GM18508 (cell line): ENCODE measurements at regions not wholly inside any gene's neighbourhood (a gene's known extent, or its start where the extent isn't known, plus 50 kb on each side); places are given as distances from the start of the nearest gene placed in this dataset.

ENCODE experiments used
- ATAC-seq: cut with Tn5 transposase; IDR thresholded peaks from one replicate; pipeline ENCODE4 v1.9.1; 2021; ENCODE audit warnings: moderate number of reproducible peaks; ENCODE audit not compliant: insufficient read depth, unreplicated experiment

DNA sequence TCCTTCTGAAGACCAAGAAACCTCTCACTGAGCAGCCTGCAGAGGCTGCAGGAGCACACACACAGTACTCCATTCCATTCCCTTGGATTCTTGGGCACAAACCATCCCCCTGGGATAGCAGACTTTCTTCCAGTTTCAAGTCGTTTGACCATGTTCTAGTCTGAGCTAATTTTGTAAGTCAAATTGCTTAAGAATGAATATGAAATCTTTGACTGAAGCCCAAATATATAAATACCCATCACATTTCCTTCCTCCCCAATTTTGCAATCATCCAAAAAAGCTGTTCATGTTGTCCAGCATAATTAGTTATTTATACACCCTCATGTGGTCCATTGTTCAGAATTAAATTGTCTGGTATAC lies 231.2 kb upstream of the TPRG1 start:
- no peak for ATAC-seq

DNA sequence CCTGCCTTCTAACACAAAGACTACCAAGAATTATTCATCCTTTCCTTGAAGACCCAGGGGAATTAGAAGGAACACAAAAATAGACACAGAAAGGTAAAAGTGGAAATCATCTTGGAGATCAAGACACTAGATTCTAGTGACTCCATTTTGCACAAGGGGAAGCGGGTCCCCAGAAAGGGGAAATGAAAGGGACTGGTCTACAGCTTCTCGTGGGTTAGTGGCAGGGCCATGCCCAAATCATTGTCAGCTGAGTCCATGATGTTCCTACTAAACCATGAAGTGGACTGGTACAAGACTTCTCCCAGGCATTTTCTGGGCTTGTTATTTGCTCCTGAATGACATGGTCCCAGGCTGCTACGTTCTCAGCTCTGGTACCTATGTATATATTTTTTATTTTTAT lies 230.7 kb upstream of the TPRG1 start:
- no peak for ATAC-seq

GRCh38 chr3:188942191-188942590 lies 229.6 kb upstream of the TPRG1 start:
- no peak for ATAC-seq

DNA sequence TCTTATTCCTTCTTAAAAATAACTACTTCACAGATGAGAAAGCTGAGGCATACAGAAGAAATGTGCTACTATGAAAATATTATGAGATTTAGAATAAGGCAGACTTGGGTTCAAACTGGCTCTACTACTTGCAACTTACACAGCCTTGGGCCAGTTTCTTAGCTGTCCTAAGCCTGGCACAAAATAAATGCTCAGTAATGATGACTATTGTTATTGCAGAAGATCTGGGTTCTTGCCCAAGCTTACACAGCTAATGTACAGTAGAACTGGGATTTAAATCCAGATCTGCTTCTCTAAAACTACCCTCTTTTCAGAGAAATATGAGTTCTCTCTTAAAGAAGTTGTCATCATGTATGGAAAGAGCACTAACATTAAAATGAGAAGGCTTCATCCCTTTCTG lies 228.2 kb upstream of the TPRG1 start:
- no peak for ATAC-seq

GRCh38 chr3:188944108-188944507 lies 227.7 kb upstream of the TPRG1 start:
- no peak for ATAC-seq

DNA sequence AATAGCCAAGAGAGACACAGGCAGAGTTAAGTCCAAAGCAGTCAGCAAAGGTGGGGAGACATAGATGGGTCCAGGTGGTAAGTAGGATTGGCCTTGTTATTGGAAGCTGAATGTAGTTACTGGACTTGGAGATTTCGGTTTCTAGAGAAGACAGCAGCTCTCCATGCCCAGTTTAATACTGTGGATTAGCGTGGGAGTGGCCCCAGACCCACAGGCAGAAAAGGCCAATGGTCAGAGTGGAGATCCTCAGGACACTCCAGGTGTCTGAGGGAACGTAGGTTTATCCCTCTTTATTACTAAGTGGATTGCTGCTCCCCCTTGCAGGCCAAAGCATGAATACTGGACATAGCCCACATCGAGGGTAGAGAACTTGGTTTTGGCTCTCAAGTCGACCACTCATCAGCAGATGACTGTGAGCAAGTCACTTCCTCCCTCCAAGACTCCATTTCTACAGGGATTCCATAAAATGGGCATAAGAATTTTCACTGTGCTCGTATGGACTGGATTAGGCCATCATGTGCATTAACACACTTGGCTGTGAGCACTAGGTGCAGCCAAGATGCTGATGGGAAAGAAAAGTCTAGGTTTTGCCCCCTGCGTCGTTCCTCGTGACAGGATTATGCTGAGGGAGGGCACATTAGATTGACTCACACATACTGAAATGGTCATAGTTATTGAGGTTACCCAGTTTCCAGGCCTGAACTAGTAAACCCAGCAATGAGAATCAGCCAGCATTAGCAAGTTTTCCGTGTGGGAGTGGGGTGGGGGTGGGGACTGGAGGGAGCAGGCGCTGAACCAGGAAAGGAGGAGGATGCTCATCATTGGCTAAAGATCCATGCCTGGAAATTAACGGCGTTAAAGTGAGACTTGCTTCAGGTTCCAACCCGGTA lies 225.2 kb upstream of the TPRG1 start:
- ATAC-seq = no peak

DNA sequence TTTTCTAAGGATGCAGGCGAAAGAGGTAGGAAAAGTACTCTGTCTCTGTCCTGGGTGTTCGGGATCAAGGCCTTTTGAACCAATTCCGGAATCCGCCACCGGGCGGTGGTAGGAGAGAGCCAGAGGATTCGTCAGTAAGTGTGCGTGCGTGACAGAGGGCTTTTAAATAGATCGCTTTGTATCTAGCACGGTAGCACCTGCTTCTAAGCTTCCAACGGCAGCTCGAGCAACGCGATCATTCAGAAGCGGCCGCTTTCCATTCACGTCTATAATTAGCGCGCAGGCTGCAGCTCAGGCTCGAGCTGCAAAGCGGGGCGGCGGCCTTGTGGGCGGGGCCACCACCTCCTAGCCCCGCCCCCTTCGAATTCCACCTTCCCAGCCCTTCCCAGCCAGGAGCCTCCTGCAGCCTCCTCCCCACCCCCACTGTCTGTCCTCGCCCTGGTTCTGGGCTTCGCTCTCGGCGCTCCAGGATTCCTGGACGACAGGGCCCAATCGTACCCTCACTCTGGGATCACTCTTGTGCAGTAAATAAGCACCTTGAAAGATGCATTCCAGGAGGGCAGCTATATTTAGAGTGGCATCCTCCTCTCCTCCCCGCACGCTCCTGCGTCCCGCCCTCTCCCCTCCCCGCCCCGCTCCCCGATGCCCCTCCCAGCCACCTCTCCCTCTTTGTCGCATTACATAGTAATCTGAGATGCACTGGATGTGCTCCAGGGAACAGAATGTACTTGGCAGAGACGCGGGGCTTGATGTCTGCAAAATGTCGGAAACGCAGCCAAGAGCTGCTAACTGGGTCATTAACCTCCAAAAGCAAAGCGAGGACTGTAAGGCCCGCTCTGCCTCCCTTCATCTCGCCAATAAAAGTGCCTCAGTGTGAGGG lies 224.1 kb upstream of the TPRG1 start:
- no peak for ATAC-seq

GRCh38 chr3:188948281-188948996 lies 223.3 kb upstream of the TPRG1 start:
- no peak for ATAC-seq

- ATAC-seq = no peak
Observed at GRCh38 chr3:188948997-188949389, 222.8 kb upstream of the TPRG1 start.

GRCh38 chr3:188949456-188949855 lies 222.3 kb upstream of the TPRG1 start:
- no peak for ATAC-seq

DNA sequence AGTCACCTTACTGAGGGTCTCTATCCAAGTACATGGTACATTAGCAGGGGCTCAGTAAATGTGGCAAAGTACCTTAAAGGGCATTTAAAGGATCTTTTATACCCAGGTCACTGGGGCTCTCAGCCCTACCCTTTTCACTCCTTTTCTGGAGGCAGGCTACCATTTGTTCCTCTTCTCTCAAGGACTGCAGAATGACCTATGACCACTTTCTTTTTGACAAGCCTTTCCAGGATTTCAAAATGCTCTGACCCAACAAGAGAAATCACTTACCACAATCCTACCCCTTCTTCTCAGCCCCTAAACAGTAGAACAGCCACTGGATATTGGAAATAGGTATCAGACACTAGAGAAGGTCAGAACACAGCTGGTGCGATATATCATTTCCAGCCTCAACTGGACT lies 221.8 kb upstream of the TPRG1 start:
- no peak for ATAC-seq

DNA sequence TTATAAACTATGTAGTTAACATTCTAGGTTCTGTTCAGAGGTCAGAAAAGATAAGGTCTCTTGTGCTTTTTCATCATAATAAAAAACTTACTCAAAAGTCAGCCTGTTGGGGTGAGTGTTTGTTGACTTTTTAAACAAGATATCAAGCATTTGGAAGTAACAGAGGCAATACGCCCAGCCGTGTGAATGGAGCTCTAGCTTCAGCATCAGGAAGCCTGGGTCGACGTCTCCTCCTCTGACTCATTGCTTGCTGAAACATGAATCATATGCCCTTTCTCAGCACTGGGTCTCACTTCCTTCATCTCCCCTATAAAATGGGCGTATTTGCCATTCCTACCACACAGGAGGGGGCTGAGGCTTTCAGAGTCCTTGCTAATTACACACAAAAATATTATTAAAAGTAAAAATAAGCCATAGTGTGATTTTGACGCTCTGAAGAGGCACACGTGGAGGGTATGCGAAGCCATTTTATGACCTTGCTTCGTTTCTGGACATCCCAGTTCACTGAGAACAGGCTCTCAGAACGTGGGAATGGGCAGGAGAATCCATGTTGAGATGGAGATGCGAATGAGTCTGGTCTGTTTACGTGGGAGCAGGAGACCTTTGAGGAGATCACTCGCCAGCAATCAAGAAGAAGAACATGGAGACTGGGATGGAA lies 220.8 kb upstream of the TPRG1 start:
- ATAC-seq = no peak

GRCh38 chr3:188951734-188952133 lies 220.0 kb upstream of the TPRG1 start:
- ATAC-seq = no peak

DNA sequence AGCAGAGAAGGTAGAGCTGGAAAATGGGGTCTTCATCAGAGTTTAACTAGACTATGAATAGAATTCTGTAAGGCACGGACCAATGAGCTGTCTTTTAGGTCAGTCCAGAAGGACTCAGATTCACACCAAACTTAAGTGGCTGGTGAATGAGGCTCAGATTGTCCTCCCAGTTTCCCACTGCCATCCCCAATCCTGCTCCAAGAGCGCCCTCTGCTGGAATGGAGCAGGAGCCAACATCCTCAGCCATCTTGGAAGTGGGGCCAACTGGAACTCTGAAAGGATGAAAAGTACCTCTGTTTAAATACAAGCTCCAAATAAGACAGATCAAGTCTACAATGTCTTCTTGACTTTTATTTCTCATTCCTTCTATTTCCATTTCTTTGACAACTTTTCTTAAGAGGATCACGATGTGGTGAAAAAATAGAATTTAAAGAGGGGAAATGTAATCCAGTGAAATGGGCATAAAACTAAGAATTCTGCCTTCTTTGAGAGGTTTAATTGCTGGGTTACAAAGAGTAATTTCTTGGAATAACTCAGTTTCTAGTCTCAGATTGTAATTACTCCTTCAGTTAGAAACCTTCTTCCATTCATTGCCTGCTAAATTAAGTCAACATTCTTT lies 217.1 kb upstream of the TPRG1 start:
- ATAC-seq = no peak

DNA sequence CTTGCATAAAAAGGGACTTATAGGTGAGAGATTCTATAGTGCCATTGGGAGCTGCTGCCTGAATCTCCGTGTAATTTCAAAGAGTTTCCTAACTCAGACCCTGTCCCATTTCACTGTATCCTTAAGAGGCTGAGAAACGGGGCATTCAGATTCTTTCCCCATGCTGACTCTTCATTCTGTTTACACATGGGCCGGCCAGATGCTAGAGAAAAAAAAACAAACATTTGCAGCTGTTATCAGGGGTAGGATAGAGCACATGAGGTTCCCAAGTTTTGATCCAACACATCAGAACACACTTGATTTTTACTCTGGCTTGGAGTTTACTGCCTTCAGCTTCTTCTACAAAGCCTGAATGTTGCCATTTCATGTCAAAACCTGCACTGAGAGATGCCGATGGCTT lies 215.9 kb upstream of the TPRG1 start:
- ATAC-seq = no peak

DNA sequence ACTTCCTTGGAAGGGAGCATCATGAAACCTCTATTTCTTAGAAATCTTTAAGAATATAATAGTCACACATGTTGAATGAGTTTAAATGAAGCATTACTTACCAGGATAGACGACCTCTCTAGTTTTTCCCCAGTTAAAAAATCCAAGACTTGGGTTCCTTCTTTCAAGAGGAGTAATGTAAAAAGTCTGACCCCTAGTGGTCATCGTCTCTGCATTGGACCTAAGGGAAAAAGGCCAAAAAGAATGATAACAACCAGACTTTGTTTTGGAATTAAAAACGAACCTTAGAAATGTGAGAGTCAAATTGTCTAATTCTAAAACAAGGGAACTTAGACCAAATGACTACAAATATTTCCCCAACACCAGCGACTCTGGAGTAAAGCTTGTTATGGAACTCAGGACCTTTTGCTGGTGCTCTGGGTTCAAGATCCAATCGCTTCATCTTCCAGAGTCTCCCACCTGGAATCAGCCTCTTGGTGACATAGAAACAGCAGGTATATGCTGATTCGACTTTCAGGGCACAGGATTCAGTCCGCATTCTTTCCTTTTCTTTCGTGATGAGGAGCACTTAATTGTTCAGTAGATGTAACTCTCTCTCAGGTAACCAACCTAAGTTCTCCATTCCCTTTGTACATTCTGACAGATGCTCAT lies 214.8 kb upstream of the TPRG1 start:
- no peak for ATAC-seq

GRCh38 chr3:188959013-188959412 lies 212.8 kb upstream of the TPRG1 start:
- ATAC-seq = no peak

GRCh38 chr3:188962253-188963247 lies 209.2 kb upstream of the TPRG1 start:
- no peak for ATAC-seq
